ENCODE measurements at regions not wholly inside any gene's neighbourhood (a gene's known extent, or its start where the extent isn't known, plus 50 kb on each side); places are given as distances from the start of the nearest gene placed in this dataset.
"Not testable (repeated sequence)": the region's sequence is repeated elsewhere in the genome, so short reads cannot be mapped to it uniquely, and the experiment has no call there.

- H3K4me1 Mint-ChIP-seq (ENCODE audit: low read depth, unreplicated experiment); H3K36me3 ChIP-seq (ENCODE audit: control insufficient read depth, insufficient read depth, low read length); H3K4me3 Mint-ChIP-seq (ENCODE audit: unreplicated experiment); H3K27me3 ChIP-seq (replicated peaks; ENCODE audit: control insufficient read depth, insufficient read depth, low read length); H3K36me3 Mint-ChIP-seq (ENCODE audit: insufficient read depth, unreplicated experiment); POLR2A ChIA-PET; H3K4me1 ChIP-seq; intact Hi-C loops (cut with micrococcal nuclease; ENCODE audit: unreplicated experiment); H3K4me3 ChIP-seq (ENCODE audit: low read depth, low read length); H3K9me3 Mint-ChIP-seq (ENCODE audit: unreplicated experiment); CTCF ChIA-PET; DNase-seq; H3K27ac Mint-ChIP-seq (ENCODE audit: unreplicated experiment); BruUV-seq (replicated peaks); H3K9me3 ChIP-seq; H3K27me3 Mint-ChIP-seq (ENCODE audit: insufficient read depth, unreplicated experiment): not testable (repeated sequence)
Observed at GRCh38 chr7:149992366-149992765, 118.6 kb downstream of the ATP6V0E2 start.

- H3K36me3 Mint-ChIP-seq (ENCODE audit: insufficient read depth, unreplicated experiment); H3K9me3 ChIP-seq; H3K27ac Mint-ChIP-seq (ENCODE audit: unreplicated experiment); CTCF ChIA-PET; H3K27me3 Mint-ChIP-seq (ENCODE audit: insufficient read depth, unreplicated experiment); H3K9me3 Mint-ChIP-seq (ENCODE audit: unreplicated experiment); intact Hi-C loops (cut with micrococcal nuclease; ENCODE audit: unreplicated experiment); BruUV-seq (replicated peaks); H3K27me3 ChIP-seq (replicated peaks; ENCODE audit: control insufficient read depth, insufficient read depth, low read length); H3K4me1 Mint-ChIP-seq (ENCODE audit: low read depth, unreplicated experiment); H3K4me3 ChIP-seq (ENCODE audit: low read depth, low read length); H3K36me3 ChIP-seq (ENCODE audit: control insufficient read depth, insufficient read depth, low read length); H3K4me1 ChIP-seq; DNase-seq; POLR2A ChIA-PET; H3K4me3 Mint-ChIP-seq (ENCODE audit: unreplicated experiment): not testable (repeated sequence)
Observed at GRCh38 chr7:149995369-149996026, 121.7 kb downstream of the ATP6V0E2 start.

GRCh38 chr7:150000780-150001599 lies 127.2 kb downstream of the ATP6V0E2 start:
- H3K4me3 Mint-ChIP-seq (ENCODE audit: unreplicated experiment); H3K36me3 Mint-ChIP-seq (ENCODE audit: insufficient read depth, unreplicated experiment); CTCF ChIA-PET; H3K9me3 ChIP-seq; H3K4me3 ChIP-seq (ENCODE audit: low read depth, low read length); BruUV-seq (replicated peaks); DNase-seq; POLR2A ChIA-PET; H3K36me3 ChIP-seq (ENCODE audit: control insufficient read depth, insufficient read depth, low read length); H3K27me3 ChIP-seq (replicated peaks; ENCODE audit: control insufficient read depth, insufficient read depth, low read length); H3K27me3 Mint-ChIP-seq (ENCODE audit: insufficient read depth, unreplicated experiment); H3K4me1 Mint-ChIP-seq (ENCODE audit: low read depth, unreplicated experiment); intact Hi-C loops (cut with micrococcal nuclease; ENCODE audit: unreplicated experiment); H3K27ac Mint-ChIP-seq (ENCODE audit: unreplicated experiment); H3K9me3 Mint-ChIP-seq (ENCODE audit: unreplicated experiment); H3K4me1 ChIP-seq: not testable (repeated sequence)

GRCh38 chr7:150003304-150003810 lies 129.6 kb downstream of the ATP6V0E2 start:
- H3K4me1 Mint-ChIP-seq (ENCODE audit: low read depth, unreplicated experiment): no peaks in the 10 kb centered on the region
- TF ChIP-seq CTCF (IDR thresholded peaks at IDR 0.05; ENCODE audit: insufficient read depth in 1 of 2, low read depth in 1 of 2, low read length in 1 of 2, severe bottlenecking in 1 of 2, unreplicated experiment in 1 of 2): no peak

GRCh38 chr7:150003973-150004372 lies 130.2 kb downstream of the ATP6V0E2 start:
- H3K4me1 ChIP-seq; H3K4me3 Mint-ChIP-seq (ENCODE audit: unreplicated experiment); BruUV-seq (replicated peaks); H3K27me3 ChIP-seq (replicated peaks; ENCODE audit: control insufficient read depth, insufficient read depth, low read length); CTCF ChIA-PET; H3K9me3 Mint-ChIP-seq (ENCODE audit: unreplicated experiment); H3K36me3 Mint-ChIP-seq (ENCODE audit: insufficient read depth, unreplicated experiment); H3K4me1 Mint-ChIP-seq (ENCODE audit: low read depth, unreplicated experiment); H3K36me3 ChIP-seq (ENCODE audit: control insufficient read depth, insufficient read depth, low read length); H3K9me3 ChIP-seq; H3K27me3 Mint-ChIP-seq (ENCODE audit: insufficient read depth, unreplicated experiment); H3K27ac Mint-ChIP-seq (ENCODE audit: unreplicated experiment); POLR2A ChIA-PET; DNase-seq; H3K4me3 ChIP-seq (ENCODE audit: low read depth, low read length); intact Hi-C loops (cut with micrococcal nuclease; ENCODE audit: unreplicated experiment): not testable (repeated sequence)

More at GRCh38 chr7:150003304-150003810, 129.6 kb downstream of the ATP6V0E2 start:
- ChIA-PET CTCF (no interaction called here), POLR2A (no interaction called here)
- intact Hi-C loops (cut with micrococcal nuclease; ENCODE audit: unreplicated experiment): no loop called here
- Histone ChIP-seq H3K36me3 (ENCODE audit: control insufficient read depth, insufficient read depth, low read length) (no peaks in the 10 kb centered on the region), H3K9me3 (no peaks in the 10 kb centered on the region), H3K27me3 (replicated peaks; ENCODE audit: control insufficient read depth, insufficient read depth, low read length) (no peaks in the 10 kb centered on the region), H3K4me1 (no peaks in the 10 kb centered on the region), H3K4me3 (ENCODE audit: low read depth, low read length) (no peak overlapping the region)
- Mint-ChIP-seq H3K27me3 (ENCODE audit: insufficient read depth, unreplicated experiment) (no peaks in the 10 kb centered on the region), H3K9me3 (ENCODE audit: unreplicated experiment) (no peaks in the 10 kb centered on the region), H3K4me3 (ENCODE audit: unreplicated experiment) (no peak overlapping the region), H3K36me3 (ENCODE audit: insufficient read depth, unreplicated experiment) (no peaks in the 10 kb centered on the region), H3K27ac (ENCODE audit: unreplicated experiment) (no peak overlapping the region)
- BruUV-seq (replicated peaks): no TSS peak
- no peak for DNase-seq

GRCh38 chr7:150004843-150005242 lies 131.1 kb downstream of the ATP6V0E2 start:
- H3K27me3 ChIP-seq (replicated peaks; ENCODE audit: control insufficient read depth, insufficient read depth, low read length); H3K27ac Mint-ChIP-seq (ENCODE audit: unreplicated experiment); POLR2A ChIA-PET; H3K4me3 Mint-ChIP-seq (ENCODE audit: unreplicated experiment); H3K36me3 ChIP-seq (ENCODE audit: control insufficient read depth, insufficient read depth, low read length); BruUV-seq (replicated peaks); H3K4me3 ChIP-seq (ENCODE audit: low read depth, low read length); H3K4me1 ChIP-seq; CTCF ChIA-PET; H3K27me3 Mint-ChIP-seq (ENCODE audit: insufficient read depth, unreplicated experiment); DNase-seq; intact Hi-C loops (cut with micrococcal nuclease; ENCODE audit: unreplicated experiment); H3K9me3 ChIP-seq; H3K4me1 Mint-ChIP-seq (ENCODE audit: low read depth, unreplicated experiment); H3K9me3 Mint-ChIP-seq (ENCODE audit: unreplicated experiment); H3K36me3 Mint-ChIP-seq (ENCODE audit: insufficient read depth, unreplicated experiment): not testable (repeated sequence)

Measured in Caco-2 (cell line).